CD14-positive monocyte (primary cell): ENCODE measurements at regions not wholly inside any gene's neighbourhood (a gene's known extent, or its start where the extent isn't known, plus 50 kb on each side); places are given as distances from the start of the nearest gene placed in this dataset.

ENCODE experiments used
- DNase-seq, 3 donors: peaks; one replicate each; pipeline ENCODE4 v3.0.0-alpha.2; 2011 to 2022
- H2AFZ ChIP-seq: 2 replicates; pipeline ENCODE4 v1.6.0; 2012; ENCODE audit warnings: mild to moderate bottlenecking, low read depth, low read length, inconsistent platforms; ENCODE audit not compliant: insufficient read depth, poor library complexity, severe bottlenecking
- H3K27ac ChIP-seq, 2 donors: 1 replicate in 1 of 2; 2 replicates in 1 of 2; pipeline ENCODE4 v1.5.1; 2012 to 2013; ENCODE audit warnings: low read length in 2 of 2, control low read depth in 1 of 2, inconsistent platforms in 1 of 2, low read depth in 1 of 2, mild to moderate bottlenecking in 1 of 2
- H3K27me3 ChIP-seq, 2 donors: one replicate each; pipeline versions ENCODE4 v1.6.0 to v1.6.1; 2011 to 2013; ENCODE audit warnings: low read length in 2 of 2; ENCODE audit not compliant: control insufficient read depth in 2 of 2, insufficient read depth in 2 of 2
- H3K36me3 ChIP-seq, 2 donors: replicated peaks in 1 of 2; 1 replicate in 1 of 2; 2 replicates in 1 of 2; pipeline versions ENCODE4 v1.5.1 to v1.6.1; 2012 to 2013; ENCODE audit warnings: low read length in 2 of 2, control low read depth in 1 of 2, inconsistent platforms in 1 of 2, mild to moderate bottlenecking in 1 of 2; ENCODE audit not compliant: insufficient read depth in 2 of 2, control insufficient read depth in 1 of 2
- H3K4me1 ChIP-seq, 2 donors: 1 replicate in 1 of 2; 2 replicates in 1 of 2; pipeline versions ENCODE4 v1.5.1 to v1.6.1; 2012 to 2013; ENCODE audit warnings: low read length in 2 of 2, control low read depth in 1 of 2, inconsistent platforms in 1 of 2, mild to moderate bottlenecking in 1 of 2, moderate library complexity in 1 of 2; ENCODE audit not compliant: insufficient read depth in 2 of 2, control insufficient read depth in 1 of 2
- H3K4me2 ChIP-seq: replicated peaks from 2 replicates; pipeline ENCODE3; 2012; ENCODE audit warnings: low read length, moderate library complexity, mild to moderate bottlenecking; ENCODE audit not compliant: poor library complexity, severe bottlenecking; ENCODE audit errors: extremely low read depth
- H3K4me3 ChIP-seq, 3 experiments: fragments of 200-600 bp in 1 of 3; sonication (generic) in 1 of 3; replicated peaks in 1 of 3; 1 replicate in 2 of 3; 2 replicates in 1 of 3; pipeline ENCODE4 v1.5.1; 2011 to 2013; ENCODE audit warnings: low read length in 3 of 3, mild to moderate bottlenecking in 3 of 3, control low read depth in 2 of 3, low read depth in 2 of 3, inconsistent platforms in 1 of 3, moderate library complexity in 1 of 3
- H3K79me2 ChIP-seq: 2 replicates; pipeline ENCODE4 v1.6.0; 2012; ENCODE audit warnings: mild to moderate bottlenecking, control low read depth, inconsistent platforms, low read length, moderate library complexity; ENCODE audit not compliant: insufficient read depth
- H3K9ac ChIP-seq: 2 replicates; pipeline ENCODE4 v1.6.0; 2017; ENCODE audit warnings: low read length, mild to moderate bottlenecking; ENCODE audit not compliant: insufficient read depth, poor library complexity, severe bottlenecking
- H3K9me3 ChIP-seq, 2 donors: replicated peaks in 1 of 2; 1 replicate in 1 of 2; 2 replicates in 1 of 2; pipeline versions ENCODE4 v1.5.1 to v1.6.1; 2012 to 2013; ENCODE audit warnings: low read length in 2 of 2, control low read depth in 1 of 2; ENCODE audit not compliant: control insufficient read depth in 1 of 2, insufficient read depth in 1 of 2
- H4K20me1 ChIP-seq: 2 replicates; pipeline ENCODE4 v1.6.0; 2012; ENCODE audit warnings: mild to moderate bottlenecking, low read length, control low read depth, moderate library complexity; ENCODE audit not compliant: insufficient read depth
- H3K27ac Mint-ChIP-seq, 7 donors: one replicate each; pipeline ENCODE4 v1.8.0; 2020; ENCODE audit warnings: mild to moderate bottlenecking in 7 of 7, mixed read lengths in 7 of 7, moderate library complexity in 6 of 7, inconsistent platforms in 2 of 7
- H3K27me3 Mint-ChIP-seq, 3 donors: one replicate each; pipeline ENCODE4 v1.8.0; 2021 to 2022; ENCODE audit warnings: low read depth in 3 of 3, mild to moderate bottlenecking in 3 of 3, mixed read lengths in 3 of 3, moderate library complexity in 3 of 3, inconsistent platforms in 1 of 3
- H3K36me3 Mint-ChIP-seq, 2 donors: one replicate each; pipeline ENCODE4 v1.8.0; 2020; ENCODE audit warnings: mixed read lengths in 2 of 2, inconsistent platforms in 1 of 2, mild to moderate bottlenecking in 1 of 2
- H3K4me1 Mint-ChIP-seq: one replicate; pipeline ENCODE4 v1.8.0; 2020; ENCODE audit warnings: mild to moderate bottlenecking, mixed read lengths
- H3K4me3 Mint-ChIP-seq, 2 donors: one replicate each; pipeline ENCODE4 v1.8.0; 2020; ENCODE audit warnings: mild to moderate bottlenecking in 2 of 2, mixed read lengths in 2 of 2, moderate library complexity in 1 of 2
- H3K9me3 Mint-ChIP-seq, 7 donors: one replicate each; pipeline ENCODE4 v1.8.0; 2020 to 2022; ENCODE audit warnings: mixed read lengths in 7 of 7, mild to moderate bottlenecking in 6 of 7, moderate library complexity in 6 of 7, inconsistent platforms in 2 of 7
- CTCF ChIP-seq: fragments of 200-600 bp; IDR thresholded peaks from one replicate; pipeline ENCODE4 v1.8.0; 2022; ENCODE audit warnings: antibody characterized with exemption, mild to moderate bottlenecking
- WGBS: methylation state at CpG from one replicate; pipeline ENCODE4 v1.1.5; 2013; ENCODE audit warnings: missing lambda C conversion rate; ENCODE audit not compliant: insufficient coverage; 5-methylcytosine and 5-hydroxymethylcytosine counted together
- intact Hi-C, 2 donors: fragments of 100-400 bp; cut with micrococcal nuclease; formaldehyde crosslinking; loops; one replicate each; pipeline versions ENCODE4 v1.15.0 to v1.15.1; 2023

- Mint-ChIP-seq H3K4me1 (no peaks in the 10 kb centered on the region), H3K36me3 (no peaks in the 10 kb centered on the region), H3K4me3 (no peak overlapping the region), H3K27ac (no peak overlapping the region), H3K9me3 (peaks cover 0 to 6% (median 0%) of the 10 kb centered on the region in 7 donors), H3K27me3 (peaks cover 2 to 14% (median 10%) of the 10 kb centered on the region in 3 donors)
- Histone ChIP-seq H3K27me3 (no peaks in the 10 kb centered on the region), H3K27ac (no peak overlapping the region), H3K9ac (no peak overlapping the region), H4K20me1 (no peaks in the 10 kb centered on the region), H3K79me2 (no peaks in the 10 kb centered on the region), H3K4me2 (no peak overlapping the region), H3K9me3 (no peaks in the 10 kb centered on the region), H3K4me1 (no peaks in the 10 kb centered on the region), H3K4me3 (no peak overlapping the region), H3K36me3 (no peaks in the 10 kb centered on the region), H2AFZ (no peak overlapping the region)
- 100% methylated on average over 1 of the region's 2 CpGs for WGBS
- no peak for DNase-seq
- TF ChIP-seq CTCF = no peak
- intact Hi-C loops = no loop called here
Observed at GRCh38 chr11:11750017-11750878, 91.5 kb upstream of the USP47 start.

- Histone ChIP-seq H3K4me3 (no peak overlapping the region), H3K27ac (no peak overlapping the region), H2AFZ (no peak overlapping the region), H4K20me1 (no peaks in the 10 kb centered on the region), H3K9me3 (no peaks in the 10 kb centered on the region), H3K9ac (no peak overlapping the region), H3K4me1 (no peaks in the 10 kb centered on the region), H3K4me2 (no peak overlapping the region), H3K36me3 (no peaks in the 10 kb centered on the region), H3K79me2 (no peaks in the 10 kb centered on the region), H3K27me3 (no peaks in the 10 kb centered on the region)
- Mint-ChIP-seq H3K27me3 (peaks cover 3 to 13% (median 11%) of the 10 kb centered on the region in 3 donors), H3K9me3 (peaks cover 0 to 6% (median 0%) of the 10 kb centered on the region in 7 donors), H3K36me3 (no peaks in the 10 kb centered on the region), H3K27ac (no peak overlapping the region), H3K4me3 (no peak overlapping the region), H3K4me1 (no peaks in the 10 kb centered on the region)
- TF ChIP-seq CTCF = no peak
- intact Hi-C loops = no loop called here
- WGBS = 96% methylated on average over 2 of the region's 4 CpGs
- DNase-seq = no peak
Observed at GRCh38 chr11:11748706-11749365, 92.9 kb upstream of the USP47 start.
